Astrocyte (in vitro differentiated cells and primary cell): ENCODE measurements at regions not wholly inside any gene's neighbourhood (a gene's known extent, or its start where the extent isn't known, plus 50 kb on each side); places are given as distances from the start of the nearest gene placed in this dataset.

Experiments used
- DNase-seq: peaks from one replicate; pipeline ENCODE4 v3.0.0-alpha.2; 2010; ENCODE audit warnings: low read depth
- FAIRE-seq: peaks from 2 replicates; lab custom pipeline; 2011; peaks lifted over from hg19 to GRCh38; lab: Jason Lieb, UNC
- H2AFZ ChIP-seq: 2 replicates; pipeline ENCODE4 v1.6.0; 2012; ENCODE audit warnings: low read depth, low read length, inconsistent platforms
- H3K27ac ChIP-seq: 2 replicates; pipeline ENCODE4 v1.5.1; 2011; ENCODE audit warnings: low read depth, low read length, inconsistent platforms
- H3K27me3 ChIP-seq: 2 replicates; pipeline ENCODE4 v1.6.0; 2011; ENCODE audit warnings: low read length, inconsistent platforms; ENCODE audit not compliant: insufficient read depth
- H3K36me3 ChIP-seq: 2 replicates; pipeline ENCODE4 v1.5.1; 2011; ENCODE audit warnings: low read length, inconsistent platforms; ENCODE audit not compliant: insufficient read depth
- H3K4me1 ChIP-seq: 2 replicates; pipeline ENCODE4 v1.5.1; 2011; ENCODE audit warnings: low read length, inconsistent platforms; ENCODE audit not compliant: insufficient read depth
- H3K4me2 ChIP-seq: 2 replicates; pipeline ENCODE4 v1.6.0; 2012; ENCODE audit warnings: low read length, inconsistent platforms
- H3K4me3 ChIP-seq: 2 replicates; pipeline ENCODE4 v1.5.1; 2011; ENCODE audit warnings: low read depth, mild to moderate bottlenecking, low read length, inconsistent platforms; ENCODE audit not compliant: insufficient read depth
- H3K79me2 ChIP-seq: 2 replicates; pipeline ENCODE4 v1.6.0; 2012; ENCODE audit warnings: mild to moderate bottlenecking, low read length, inconsistent platforms; ENCODE audit not compliant: insufficient read depth
- H3K9ac ChIP-seq: 2 replicates; pipeline ENCODE4 v1.6.0; 2012; ENCODE audit warnings: mild to moderate bottlenecking, low read length, inconsistent platforms
- H3K9me3 ChIP-seq: 2 replicates; pipeline ENCODE4 v1.5.1; 2012; ENCODE audit warnings: low read depth, mild to moderate bottlenecking, low read length, inconsistent platforms; ENCODE audit not compliant: insufficient read depth
- H4K20me1 ChIP-seq: 2 replicates; pipeline ENCODE4 v1.6.0; 2012; ENCODE audit warnings: low read length, inconsistent platforms; ENCODE audit not compliant: insufficient read depth
- H3K27ac Mint-ChIP-seq: one replicate; pipeline ENCODE4 v1.8.0; 2021; ENCODE audit warnings: mild to moderate bottlenecking, mixed read lengths; ENCODE audit not compliant: unreplicated experiment
- H3K27me3 Mint-ChIP-seq: one replicate; pipeline ENCODE4 v1.8.0; 2021; ENCODE audit warnings: low read depth, mixed read lengths; ENCODE audit not compliant: unreplicated experiment
- H3K36me3 Mint-ChIP-seq: one replicate; pipeline ENCODE4 v1.8.0; 2021; ENCODE audit warnings: low read depth, mixed read lengths; ENCODE audit not compliant: unreplicated experiment
- H3K4me1 Mint-ChIP-seq: one replicate; pipeline ENCODE4 v1.8.0; 2021; ENCODE audit warnings: low read depth, mixed read lengths; ENCODE audit not compliant: unreplicated experiment
- H3K4me3 Mint-ChIP-seq: one replicate; pipeline ENCODE4 v1.8.0; 2021; ENCODE audit warnings: mild to moderate bottlenecking, moderate library complexity, mixed read lengths; ENCODE audit not compliant: unreplicated experiment
- H3K9me3 Mint-ChIP-seq: one replicate; pipeline ENCODE4 v1.8.0; 2021; ENCODE audit warnings: mild to moderate bottlenecking, mixed read lengths; ENCODE audit not compliant: unreplicated experiment
- EZH2 ChIP-seq: IDR thresholded peaks from 2 replicates; pipeline ENCODE4 v1.6.1; 2012; ENCODE audit warnings: mild to moderate bottlenecking, low read length, inconsistent platforms; ENCODE audit not compliant: insufficient read depth
- TF ChIP-seq, protein P1 (sequence below): IDR thresholded peaks from 2 replicates; pipeline ENCODE4 v1.5.1; 2011; ENCODE audit warnings: low read depth, mild to moderate bottlenecking, inconsistent platforms, low read length, moderate library complexity; ENCODE audit not compliant: insufficient read depth

DNA sequence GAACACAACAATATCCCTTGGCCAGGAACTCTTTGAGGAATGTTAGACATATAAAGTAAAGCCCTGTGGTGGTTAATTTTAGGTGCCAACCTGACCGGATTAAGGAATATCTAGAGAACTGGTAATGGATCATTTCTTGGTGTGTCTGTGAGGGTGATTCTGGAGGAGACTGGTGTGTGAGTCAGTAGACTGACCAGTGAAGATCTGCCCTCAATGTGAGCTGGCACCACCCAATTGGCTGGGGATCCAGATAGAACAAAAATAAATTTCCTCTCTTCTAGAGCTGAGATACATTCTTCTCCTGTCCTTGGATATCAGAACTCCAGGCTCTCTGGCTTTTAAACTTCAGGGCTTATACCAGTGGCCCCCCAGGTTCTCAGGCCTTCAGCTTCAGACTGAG, 56.2 kb upstream of the TNPO1 start:
- FAIRE-seq, result no peak
- DNase-seq, result peak; percentile 2
- H3K27me3 Mint-ChIP-seq, result peaks cover 4% of the 10 kb centered on the region
- Histone ChIP-seq H3K27ac (no peak overlapping the region), H3K9ac (no peak overlapping the region), H3K79me2 (no peaks in the 10 kb centered on the region), H3K4me2 (no peak overlapping the region), H3K27me3 (no peaks in the 10 kb centered on the region), H3K4me3 (no peak overlapping the region), H2AFZ (no peak overlapping the region), H4K20me1 (no peaks in the 10 kb centered on the region), H3K4me1 (no peaks in the 10 kb centered on the region), H3K36me3 (no peaks in the 10 kb centered on the region), H3K9me3 (no peaks in the 10 kb centered on the region)
- no peaks in the 10 kb centered on the region for H3K4me1 Mint-ChIP-seq
- H3K36me3 Mint-ChIP-seq, result no peaks in the 10 kb centered on the region
- H3K9me3 Mint-ChIP-seq, result no peaks in the 10 kb centered on the region
- H3K4me3 Mint-ChIP-seq, result no peak overlapping the region
- TF ChIP-seq EZH2, result no peak
- TF ChIP-seq, protein P1, sequence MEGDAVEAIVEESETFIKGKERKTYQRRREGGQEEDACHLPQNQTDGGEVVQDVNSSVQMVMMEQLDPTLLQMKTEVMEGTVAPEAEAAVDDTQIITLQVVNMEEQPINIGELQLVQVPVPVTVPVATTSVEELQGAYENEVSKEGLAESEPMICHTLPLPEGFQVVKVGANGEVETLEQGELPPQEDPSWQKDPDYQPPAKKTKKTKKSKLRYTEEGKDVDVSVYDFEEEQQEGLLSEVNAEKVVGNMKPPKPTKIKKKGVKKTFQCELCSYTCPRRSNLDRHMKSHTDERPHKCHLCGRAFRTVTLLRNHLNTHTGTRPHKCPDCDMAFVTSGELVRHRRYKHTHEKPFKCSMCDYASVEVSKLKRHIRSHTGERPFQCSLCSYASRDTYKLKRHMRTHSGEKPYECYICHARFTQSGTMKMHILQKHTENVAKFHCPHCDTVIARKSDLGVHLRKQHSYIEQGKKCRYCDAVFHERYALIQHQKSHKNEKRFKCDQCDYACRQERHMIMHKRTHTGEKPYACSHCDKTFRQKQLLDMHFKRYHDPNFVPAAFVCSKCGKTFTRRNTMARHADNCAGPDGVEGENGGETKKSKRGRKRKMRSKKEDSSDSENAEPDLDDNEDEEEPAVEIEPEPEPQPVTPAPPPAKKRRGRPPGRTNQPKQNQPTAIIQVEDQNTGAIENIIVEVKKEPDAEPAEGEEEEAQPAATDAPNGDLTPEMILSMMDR, result no peak
- no peak overlapping the region for H3K27ac Mint-ChIP-seq

DNA sequence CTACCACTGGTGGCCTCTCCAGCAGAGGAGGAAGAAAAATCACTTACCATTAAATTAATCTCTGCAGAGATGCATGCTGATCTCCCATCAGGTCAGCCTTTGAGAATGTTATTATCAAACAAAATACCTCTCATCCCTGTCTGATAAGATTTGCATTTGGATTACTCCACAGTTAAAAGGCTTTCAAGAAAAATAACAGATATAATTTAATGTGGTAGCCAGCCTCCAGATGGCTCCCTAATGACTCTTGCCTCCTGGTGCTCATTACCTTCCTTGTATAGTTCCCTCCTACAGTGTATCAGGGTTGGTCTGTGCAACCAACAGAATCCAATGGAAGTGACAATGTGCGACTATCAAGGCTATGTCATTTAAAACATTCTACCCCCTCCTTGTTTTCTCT, 63.6 kb upstream of the TNPO1 start:
- TF ChIP-seq, protein P1, result no peak
- no peak for TF ChIP-seq EZH2
- no peak overlapping the region for H3K27ac Mint-ChIP-seq
- no peak for FAIRE-seq

DNA sequence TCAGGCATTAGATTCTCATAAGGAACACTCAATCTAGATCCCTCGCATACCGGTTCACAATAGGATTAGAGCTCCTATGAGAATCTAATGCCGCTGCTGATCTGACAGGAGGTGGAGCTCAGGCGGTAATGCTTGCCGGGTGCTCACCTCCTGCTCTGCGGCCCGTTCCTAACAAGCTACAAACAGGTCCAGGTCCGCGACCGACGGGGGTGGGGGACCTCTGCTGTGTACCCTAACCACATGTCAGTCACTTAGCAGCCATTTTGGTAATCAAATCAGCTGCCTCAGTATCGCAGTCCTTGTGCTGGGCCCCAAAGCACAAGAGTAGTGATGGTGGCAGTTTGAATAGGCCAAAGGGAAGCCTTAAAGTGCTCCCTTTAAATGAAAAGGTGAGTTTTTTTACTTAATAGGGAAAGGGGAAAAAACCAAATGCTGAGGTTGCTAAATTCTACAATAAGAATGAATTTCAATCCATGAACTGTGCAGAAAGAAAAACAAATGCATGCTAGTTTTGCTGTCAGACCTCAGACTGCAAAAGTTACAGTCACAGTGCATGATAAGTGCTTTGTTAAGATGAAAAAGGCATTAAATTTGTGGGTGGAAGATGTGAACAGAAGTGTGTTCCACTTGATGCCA, 67.0 kb upstream of the TNPO1 start:
- DNase-seq (no peak), FAIRE-seq (no peak)
- no peak overlapping the region for H3K4me2 ChIP-seq
- H3K79me2 ChIP-seq, result no peaks in the 10 kb centered on the region
- Mint-ChIP-seq H3K27ac (no peak overlapping the region), H3K36me3 (no peaks in the 10 kb centered on the region), H3K9me3 (no peaks in the 10 kb centered on the region), H3K4me1 (no peaks in the 10 kb centered on the region), H3K27me3 (no peaks in the 10 kb centered on the region), H3K4me3 (no peak overlapping the region)
- no peak overlapping the region for H3K9ac ChIP-seq
- no peak overlapping the region for H3K4me3 ChIP-seq
- no peaks in the 10 kb centered on the region for H4K20me1 ChIP-seq
- no peak for TF ChIP-seq EZH2
- TF ChIP-seq, protein P1, result no peak
- H3K36me3 ChIP-seq, result no peaks in the 10 kb centered on the region
- H3K27me3 ChIP-seq, result no peaks in the 10 kb centered on the region
- no peak overlapping the region for H2AFZ ChIP-seq
- no peaks in the 10 kb centered on the region for H3K4me1 ChIP-seq
- H3K9me3 ChIP-seq, result no peaks in the 10 kb centered on the region
- H3K27ac ChIP-seq, result no peak overlapping the region

More for the DNA sequence above, 63.6 kb upstream of the TNPO1 start:
- H3K27me3 ChIP-seq, result no peaks in the 10 kb centered on the region
- H3K9ac ChIP-seq, result no peak overlapping the region
- no peak for DNase-seq
- no peak overlapping the region for H3K4me2 ChIP-seq
- H3K4me1 Mint-ChIP-seq, result no peaks in the 10 kb centered on the region
- no peak overlapping the region for H2AFZ ChIP-seq
- H4K20me1 ChIP-seq, result no peaks in the 10 kb centered on the region
- no peaks in the 10 kb centered on the region for H3K4me1 ChIP-seq
- no peaks in the 10 kb centered on the region for H3K79me2 ChIP-seq
- H3K9me3 Mint-ChIP-seq, result no peaks in the 10 kb centered on the region
- H3K4me3 ChIP-seq, result no peak overlapping the region
- no peak overlapping the region for H3K27ac ChIP-seq
- H3K36me3 ChIP-seq, result no peaks in the 10 kb centered on the region
- no peaks in the 10 kb centered on the region for H3K27me3 Mint-ChIP-seq
- H3K36me3 Mint-ChIP-seq, result no peaks in the 10 kb centered on the region
- no peak overlapping the region for H3K4me3 Mint-ChIP-seq
- no peaks in the 10 kb centered on the region for H3K9me3 ChIP-seq
